ENCODE measurements at regions not wholly inside any gene's neighbourhood (a gene's known extent, or its start where the extent isn't known, plus 50 kb on each side); places are given as distances from the start of the nearest gene placed in this dataset.

- TF ChIP-seq CTCF (IDR thresholded peaks at IDR 0.05; ENCODE audit: poor library complexity, severe bottlenecking) (no peak), EP300 (conservative IDR thresholded peaks at IDR 0.05; ENCODE audit: poor library complexity, severe bottlenecking) (no peak), RAD21 (conservative IDR thresholded peaks at IDR 0.05) (no peak), TAF1 (IDR thresholded peaks at IDR 0.05; ENCODE audit: low read depth) (no peak), POLR2AphosphoS5 (IDR thresholded peaks at IDR 0.05) (no peak), EZH2 (IDR thresholded peaks at IDR 0.05; ENCODE audit: borderline replicate concordance, insufficient read depth, low read length, poor library complexity, severe bottlenecking) (no peak), SMC3 (conservative IDR thresholded peaks at IDR 0.05; ENCODE audit: poor library complexity) (no peak), MXI1 (conservative IDR thresholded peaks at IDR 0.05; ENCODE audit: poor library complexity, severe bottlenecking) (no peak)
Measured at GRCh38 chrX:63458981-63459380, 107.8 kb upstream of the SPIN4 start.
